A673 (cell line): ENCODE measurements at regions not wholly inside any gene's neighbourhood (a gene's known extent, or its start where the extent isn't known, plus 50 kb on each side); places are given as distances from the start of the nearest gene placed in this dataset.

Experiments
- BruUV-seq: library from RNA; stranded (reverse); fragments of 400-500 nt; replicated peaks from 2 replicates; lab custom pipeline; 2021; lab: Mats Ljungman, UMichigan
- CTCF ChIA-PET: fragments of 300-600 bp; sonication (Branson Sonifier 250); formaldehyde crosslinking; loops from one replicate; lab custom pipeline; 2022; ENCODE audit warnings: antibody characterized with exemption; lab: Charles Lee
- POLR2A ChIA-PET: fragments of 300-600 bp; sonication (Branson Sonifier 250); formaldehyde crosslinking; loops from one replicate; lab custom pipeline; 2022; ENCODE audit warnings: antibody characterized with exemption; ENCODE audit not compliant: low non-redundant PET; lab: Charles Lee
- DNase-seq: peaks from one replicate; pipeline ENCODE4 v3.0.0-alpha.2; 2015; ENCODE audit warnings: low spot score
- H3K27ac ChIP-seq: fragments of 200-600 bp; sonication (generic); 2 replicates; pipeline ENCODE4 v1.5.1; 2016; ENCODE audit warnings: mixed run types, low read depth, mild to moderate bottlenecking, mixed read lengths, antibody characterized with exemption, low read length; ENCODE audit not compliant: poor library complexity, severe bottlenecking
- H3K27me3 ChIP-seq: fragments of 200-600 bp; sonication (generic); replicated peaks from 2 replicates; pipeline ENCODE4 v1.6.1; 2017; ENCODE audit warnings: mixed run types, low read depth, mild to moderate bottlenecking, mixed read lengths, antibody characterized with exemption, low read length; ENCODE audit not compliant: insufficient read depth, poor library complexity
- H3K36me3 ChIP-seq: fragments of 200-600 bp; sonication (generic); 2 replicates; pipeline ENCODE4 v1.6.1; 2016; ENCODE audit warnings: mixed run types, mild to moderate bottlenecking, mixed read lengths, antibody characterized with exemption, low read length; ENCODE audit not compliant: insufficient read depth, poor library complexity, severe bottlenecking
- H3K4me1 ChIP-seq: fragments of 200-600 bp; sonication (generic); 2 replicates; pipeline ENCODE4 v1.6.1; 2017; ENCODE audit warnings: mixed run types, mild to moderate bottlenecking, mixed read lengths, antibody characterized with exemption, low read length; ENCODE audit not compliant: insufficient read depth, poor library complexity, severe bottlenecking
- H3K4me3 ChIP-seq: fragments of 200-600 bp; sonication (generic); 2 replicates; pipeline ENCODE4 v1.5.1; 2016; ENCODE audit warnings: low read depth, mixed run types, mild to moderate bottlenecking, mixed read lengths, low read length; ENCODE audit not compliant: poor library complexity, severe bottlenecking
- H3K9me3 ChIP-seq: fragments of 200-600 bp; sonication (generic); 2 replicates; pipeline ENCODE4 v1.6.1; 2016; ENCODE audit warnings: mixed run types, low read depth, mild to moderate bottlenecking, mixed read lengths, antibody characterized with exemption, low read length; ENCODE audit not compliant: poor library complexity, severe bottlenecking
- CTCF ChIP-seq: fragments of 300-800, 200-600 bp; sonication (generic); conservative IDR thresholded peaks from 2 replicates; pipeline ENCODE4 v1.5.1; 2017; ENCODE audit warnings: low read depth, mild to moderate bottlenecking, antibody characterized with exemption, low read length, moderate library complexity, mixed read lengths
- EZH2 ChIP-seq: fragments of 200-600 bp; sonication (generic); IDR thresholded peaks from 2 replicates; pipeline ENCODE4 v1.6.1; 2017; ENCODE audit warnings: borderline replicate concordance, low read depth, mild to moderate bottlenecking, mixed read lengths, antibody characterized with exemption, low read length; ENCODE audit not compliant: poor library complexity, severe bottlenecking
- intact Hi-C: fragments of 100-400 bp; cut with micrococcal nuclease; formaldehyde crosslinking; loops from one replicate; pipeline ENCODE4 v1.10.0; 2022; ENCODE audit not compliant: unreplicated experiment

GRCh38 chr19:30890033-30890432 lies 459.2 kb downstream of the TSHZ3 start:
- Histone ChIP-seq H3K4me3 (no peak overlapping the region), H3K36me3 (no peaks in the 10 kb centered on the region), H3K4me1 (no peaks in the 10 kb centered on the region), H3K27me3 (no peaks in the 10 kb centered on the region), H3K27ac (no peak overlapping the region), H3K9me3 (no peaks in the 10 kb centered on the region)
- ChIA-PET CTCF (no interaction called here), POLR2A (no interaction called here)
- intact Hi-C loops: no loop called here
- TF ChIP-seq EZH2: no peak
- TF ChIP-seq CTCF: no peak
- BruUV-seq: no TSS peak
- no peak for DNase-seq

- POLR2A ChIA-PET: no interaction called here
Measured at GRCh38 chr19:30888937-30889336, 460.3 kb downstream of the TSHZ3 start.

GRCh38 chr19:30887042-30887441 lies 462.2 kb downstream of the TSHZ3 start:
- Histone ChIP-seq H3K27ac (no peak overlapping the region), H3K4me1 (no peaks in the 10 kb centered on the region), H3K27me3 (no peaks in the 10 kb centered on the region), H3K9me3 (no peaks in the 10 kb centered on the region), H3K4me3 (no peak overlapping the region), H3K36me3 (no peaks in the 10 kb centered on the region)
- ChIA-PET POLR2A (no interaction called here), CTCF (no interaction called here)
- BruUV-seq: no TSS peak
- TF ChIP-seq CTCF: no peak
- TF ChIP-seq EZH2: no peak
- intact Hi-C loops: no loop called here
- no peak for DNase-seq

More at GRCh38 chr19:30888937-30889336, 460.3 kb downstream of the TSHZ3 start:
- TF ChIP-seq EZH2 (no peak), CTCF (no peak)
- H3K4me1 ChIP-seq: no peaks in the 10 kb centered on the region
- no peak overlapping the region for H3K4me3 ChIP-seq
- H3K27me3 ChIP-seq: no peaks in the 10 kb centered on the region
- no peak overlapping the region for H3K27ac ChIP-seq
- DNase-seq: no peak
- H3K9me3 ChIP-seq: no peaks in the 10 kb centered on the region
- no TSS peak for BruUV-seq
- CTCF ChIA-PET: no interaction called here
- intact Hi-C loops: no loop called here
- H3K36me3 ChIP-seq: no peaks in the 10 kb centered on the region
